HTR-8/SVneo (cell line): ENCODE measurements at regions not wholly inside any gene's neighbourhood (a gene's known extent, or its start where the extent isn't known, plus 50 kb on each side); places are given as distances from the start of the nearest gene placed in this dataset.
"Not testable (repeated sequence)": the region's sequence is repeated elsewhere in the genome, so short reads cannot be mapped to it uniquely, and the experiment has no call there.

Source experiments
- DNase-seq: peaks from one replicate; pipeline ENCODE4 v3.0.0; 2011; ENCODE audit warnings: low spot score, mixed read lengths; ENCODE audit not compliant: insufficient read length
- FAIRE-seq: peaks from 2 replicates; lab custom pipeline; 2011; peaks lifted over from hg19 to GRCh38; lab: Jason Lieb, UNC

DNA sequence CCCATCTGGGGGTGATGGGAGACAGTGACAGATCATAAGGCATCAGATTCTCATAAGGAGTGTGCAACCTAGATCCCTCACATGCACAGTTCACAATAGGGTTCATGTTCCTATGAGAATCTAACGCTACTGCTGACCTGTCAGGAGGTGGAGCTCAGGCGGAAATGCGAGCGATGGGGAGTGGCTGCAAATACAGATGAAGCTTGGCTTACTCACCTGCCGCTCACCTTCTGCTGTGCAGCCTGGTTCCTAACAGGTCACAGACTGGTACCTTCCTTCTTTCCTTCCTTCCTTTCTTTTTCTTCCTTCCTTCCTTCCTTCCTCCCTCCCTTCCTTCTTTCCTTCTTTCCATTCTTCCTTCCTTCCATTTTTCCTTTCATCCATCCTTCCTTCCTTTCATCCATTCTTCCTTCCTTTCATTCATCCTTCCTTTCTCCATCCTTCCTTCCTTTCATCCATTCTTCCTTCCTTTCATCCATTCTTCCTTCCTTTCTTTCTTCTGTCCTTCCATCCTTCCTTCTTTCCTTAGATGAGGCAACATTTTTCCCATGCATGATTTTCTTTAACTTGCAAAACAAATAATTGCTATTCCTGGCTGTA lies 370.0 kb upstream of the AUTS2 start:
- FAIRE-seq, result no peak
- no peak for DNase-seq

DNA sequence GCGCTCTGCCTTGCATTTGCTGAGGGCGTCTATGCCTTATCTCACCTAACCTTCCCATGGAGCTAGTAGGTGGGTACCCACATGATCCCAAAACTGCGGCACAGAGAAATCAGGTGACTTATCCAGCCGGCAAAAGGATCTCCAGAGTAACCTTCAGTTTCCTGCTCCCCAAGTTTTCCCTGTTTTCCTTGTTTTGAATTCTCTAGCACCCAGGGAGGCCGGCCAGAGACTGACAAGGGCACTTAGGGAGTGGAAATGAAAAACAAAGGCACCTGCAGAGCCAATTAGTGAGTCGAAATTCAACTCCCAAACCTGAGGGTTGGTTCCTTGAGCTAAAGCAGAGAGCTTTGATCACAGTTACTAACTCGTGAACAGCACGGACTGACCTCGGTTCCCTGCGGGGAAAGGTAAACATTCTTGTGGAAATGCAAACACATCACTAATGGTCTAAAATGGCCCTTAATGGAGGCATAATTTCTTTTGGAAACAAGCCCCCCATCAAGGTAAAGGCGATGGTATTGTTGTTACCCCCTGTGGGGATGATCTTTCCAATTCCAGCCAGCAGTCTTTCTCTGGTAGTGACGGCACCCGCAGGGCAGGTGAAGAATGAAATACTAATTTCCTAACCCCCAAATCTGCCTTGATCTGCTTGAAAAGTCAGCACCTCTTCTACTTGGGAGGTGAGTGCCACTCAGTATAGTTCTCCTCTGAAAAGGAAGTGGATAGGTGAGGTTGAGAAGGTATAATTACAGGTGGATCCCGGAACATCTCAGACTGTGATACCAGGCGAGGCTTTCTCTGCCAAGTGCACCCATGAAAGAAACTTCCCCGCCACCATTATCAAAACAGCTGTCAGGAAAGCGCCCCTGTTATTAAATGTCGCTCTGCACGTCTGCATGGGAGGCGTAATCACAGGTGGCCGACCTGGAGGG lies 365.6 kb upstream of the AUTS2 start:
- no peak for DNase-seq
- FAIRE-seq, result no peak

DNA sequence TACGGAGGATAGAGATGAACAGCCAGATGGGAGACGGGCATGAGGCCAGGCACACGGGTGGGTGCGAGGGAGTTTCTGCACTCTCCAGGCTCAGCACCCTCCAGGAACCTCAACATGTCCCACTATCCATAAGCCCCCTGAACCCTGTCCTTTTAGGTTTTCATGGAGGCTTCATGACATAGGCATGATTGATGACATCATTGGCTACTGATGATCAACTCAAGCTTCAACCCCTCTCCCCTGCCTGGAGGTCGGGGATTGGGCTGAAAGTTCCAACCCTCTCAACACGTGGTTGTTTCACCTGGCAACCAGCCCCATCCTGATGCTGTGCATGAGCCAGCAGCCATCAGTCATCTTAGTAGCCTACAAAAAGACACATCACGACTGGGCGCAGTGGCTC lies 360.7 kb upstream of the AUTS2 start:
- DNase-seq, result no peak
- FAIRE-seq, result no peak

DNA sequence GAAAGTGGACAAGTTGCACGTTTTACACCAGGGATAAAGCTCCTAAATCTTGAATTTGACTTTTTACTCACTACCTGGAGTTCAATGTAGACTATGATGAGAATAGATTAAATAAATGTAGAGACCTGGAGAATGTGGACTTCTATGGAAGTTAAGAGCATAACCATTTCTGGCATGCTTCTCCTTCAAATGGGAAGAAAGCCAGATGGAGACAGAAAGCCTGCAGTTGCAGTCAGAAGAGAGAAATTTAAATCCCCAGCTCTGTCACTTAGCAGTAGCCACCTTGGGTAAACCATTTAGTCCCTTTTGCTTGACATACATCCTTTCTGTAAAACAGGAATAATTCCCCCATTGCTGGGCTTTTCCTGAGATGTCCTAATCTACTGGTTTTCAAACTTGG lies 355.3 kb upstream of the AUTS2 start:
- FAIRE-seq (no peak), DNase-seq (no peak)

DNA sequence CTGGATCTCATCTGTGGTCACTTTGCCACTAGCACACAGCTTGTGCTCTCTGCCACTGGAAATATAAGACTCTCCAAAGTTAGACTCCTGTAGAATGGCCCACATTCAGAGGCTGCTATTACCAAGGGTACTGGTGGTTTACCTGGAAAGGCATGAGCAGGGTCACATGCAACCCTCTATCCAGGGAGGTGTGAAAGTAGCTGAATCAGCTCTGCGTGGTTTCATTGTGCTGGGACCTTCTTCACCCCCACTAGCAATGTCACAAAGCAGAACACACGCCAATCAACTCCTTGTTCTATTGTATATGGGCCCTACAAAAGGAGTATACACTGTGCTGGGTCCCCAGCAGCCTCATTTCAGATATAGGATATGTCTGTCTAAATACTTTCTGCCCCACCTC lies 353.6 kb upstream of the AUTS2 start:
- FAIRE-seq (no peak), DNase-seq (no peak)

DNA sequence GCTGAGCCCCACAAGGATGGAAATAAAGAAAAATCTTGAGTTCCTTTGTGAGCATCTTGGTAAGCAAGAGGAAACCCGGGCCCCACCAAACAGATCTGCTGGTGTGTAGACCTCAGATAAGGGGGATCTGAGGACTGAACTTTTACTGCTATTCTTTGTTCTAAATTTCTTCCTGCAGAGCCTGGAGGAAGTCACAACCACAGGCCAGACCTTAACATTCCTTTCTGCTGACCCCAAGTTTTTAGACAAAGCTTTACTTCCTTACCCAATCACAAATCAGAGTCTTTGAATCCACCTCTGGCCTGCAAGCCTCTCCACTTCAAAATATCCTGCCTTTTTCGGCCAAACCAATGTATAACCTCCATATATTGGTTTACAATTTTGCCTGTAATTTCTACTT lies 352.6 kb upstream of the AUTS2 start:
- FAIRE-seq (no peak), DNase-seq (peak; percentile 4)

DNA sequence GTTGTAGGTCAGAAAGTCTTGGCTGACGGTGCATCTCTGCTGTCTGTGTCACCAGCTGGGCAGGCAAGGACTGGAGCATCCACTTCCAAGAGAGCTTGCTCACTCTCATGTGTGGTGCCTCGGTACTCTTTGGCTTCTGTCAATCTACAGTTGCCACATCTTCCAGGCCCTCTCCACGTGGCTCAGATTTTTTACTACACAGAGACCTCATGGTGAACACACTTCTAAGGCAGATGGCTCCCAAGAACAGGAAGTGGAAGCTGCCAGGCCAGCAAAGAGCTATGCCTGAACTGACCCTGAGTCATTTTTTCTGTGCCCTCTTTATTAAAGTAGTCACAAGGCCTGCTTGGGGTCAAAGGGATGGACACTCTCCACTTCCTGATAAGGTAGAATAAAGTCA lies 351.5 kb upstream of the AUTS2 start:
- DNase-seq (no peak), FAIRE-seq (no peak)

DNA sequence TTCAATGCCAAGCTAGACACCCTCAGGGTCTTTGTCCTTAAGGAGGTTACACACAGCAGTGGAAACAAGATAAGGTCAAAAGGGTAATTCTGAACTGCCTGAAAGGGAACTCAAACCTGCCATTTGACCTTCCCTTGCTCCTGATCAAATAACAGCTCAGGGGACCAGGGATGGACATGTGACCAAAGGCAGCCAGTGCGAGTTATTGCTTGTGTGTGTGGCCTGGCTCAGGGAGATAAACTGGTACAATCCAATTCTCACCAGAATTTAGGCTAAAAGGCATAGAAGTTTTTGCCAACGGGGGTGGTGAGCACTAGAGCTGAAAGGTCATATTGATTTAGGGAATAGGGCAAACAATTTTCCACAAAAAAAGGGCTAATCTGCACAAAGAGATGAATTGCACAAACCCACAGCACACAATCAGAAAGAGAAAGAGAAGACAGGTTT lies 349.9 kb upstream of the AUTS2 start:
- not testable (repeated sequence) for FAIRE-seq

DNA sequence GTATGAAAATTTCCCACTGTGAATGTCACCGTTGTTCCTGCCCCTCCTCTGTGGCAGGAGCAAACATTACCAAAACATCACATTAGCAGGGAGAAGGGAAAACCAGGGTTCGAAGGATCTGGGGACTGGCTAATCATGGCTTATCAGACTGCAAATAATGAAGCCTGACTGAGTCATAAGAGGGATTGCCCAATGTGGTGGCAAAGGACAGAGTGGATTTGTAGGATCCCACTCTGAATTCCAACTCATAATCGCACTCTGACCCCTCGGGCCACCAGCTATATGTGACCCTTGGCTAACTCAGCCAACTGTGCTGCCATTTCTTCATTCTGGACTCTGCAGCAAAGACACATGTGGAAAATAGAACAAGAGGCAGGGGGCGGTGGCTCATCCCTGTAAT lies 347.3 kb upstream of the AUTS2 start:
- DNase-seq (no peak), FAIRE-seq (no peak)

More for the DNA sequence above, 349.9 kb upstream of the AUTS2 start:
- not testable (repeated sequence) for DNase-seq

DNA sequence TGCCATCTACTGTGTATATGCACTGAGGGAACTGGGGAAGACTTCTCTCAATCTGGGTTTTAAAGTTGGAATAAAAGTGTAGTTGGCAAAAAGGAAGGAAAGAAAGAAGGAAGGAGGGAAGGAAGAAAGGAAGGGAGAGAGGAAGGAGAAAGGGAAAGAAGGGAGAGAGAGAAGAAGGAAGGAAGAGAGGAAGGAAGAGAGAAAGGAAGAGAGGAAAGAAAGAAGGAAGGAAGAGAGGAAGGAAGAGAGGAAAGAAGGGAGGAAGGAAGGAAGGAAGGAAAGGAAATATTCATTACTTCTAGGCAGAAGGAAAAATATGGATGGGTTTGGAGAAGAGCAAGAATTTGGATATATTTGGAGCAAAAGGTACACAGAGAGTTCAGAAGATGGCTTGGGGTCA lies 343.6 kb upstream of the AUTS2 start:
- no peak for DNase-seq
- no peak for FAIRE-seq

DNA sequence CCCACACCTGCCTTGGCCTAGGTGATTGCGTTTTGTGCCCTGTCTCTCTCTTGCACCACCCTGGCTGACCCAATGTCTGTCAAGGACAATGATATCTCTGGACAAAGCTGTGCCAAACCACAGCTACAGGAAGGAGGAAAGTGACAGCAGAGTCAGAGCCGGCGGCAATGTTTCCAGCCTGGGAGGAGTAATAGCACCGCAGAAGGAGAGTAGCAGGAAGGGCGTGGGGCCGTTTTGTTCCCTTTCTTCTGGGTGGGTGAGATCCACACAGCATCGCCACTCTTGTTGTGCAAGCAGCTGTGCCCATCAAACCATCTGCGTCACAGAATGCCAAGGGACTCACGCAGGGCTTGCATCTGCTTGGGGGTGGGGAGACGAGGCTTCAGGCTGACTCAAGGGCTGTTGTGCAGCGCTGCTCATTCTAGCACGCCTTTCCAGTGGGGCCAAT lies 341.6 kb upstream of the AUTS2 start:
- no peak for FAIRE-seq

DNA sequence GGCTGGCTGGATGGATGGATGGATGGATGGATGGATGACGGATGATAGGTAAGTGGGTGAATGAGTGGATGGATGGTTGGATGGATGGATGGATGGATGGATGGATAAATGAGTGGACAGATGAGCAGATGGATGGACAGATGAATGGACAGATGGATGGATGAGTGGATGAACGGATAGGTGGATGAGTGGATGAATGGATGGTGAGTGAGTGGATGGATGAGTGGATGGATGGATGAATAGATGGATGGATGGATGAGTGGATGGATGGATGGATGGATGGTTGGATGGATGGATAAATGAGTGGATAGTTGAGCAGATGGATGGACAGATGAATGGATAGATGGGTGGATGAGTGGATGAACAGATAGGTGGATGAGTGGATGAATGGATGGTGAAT lies 340.7 kb upstream of the AUTS2 start:
- no peak for FAIRE-seq

More for the DNA sequence above, 341.6 kb upstream of the AUTS2 start:
- no peak for DNase-seq

DNA sequence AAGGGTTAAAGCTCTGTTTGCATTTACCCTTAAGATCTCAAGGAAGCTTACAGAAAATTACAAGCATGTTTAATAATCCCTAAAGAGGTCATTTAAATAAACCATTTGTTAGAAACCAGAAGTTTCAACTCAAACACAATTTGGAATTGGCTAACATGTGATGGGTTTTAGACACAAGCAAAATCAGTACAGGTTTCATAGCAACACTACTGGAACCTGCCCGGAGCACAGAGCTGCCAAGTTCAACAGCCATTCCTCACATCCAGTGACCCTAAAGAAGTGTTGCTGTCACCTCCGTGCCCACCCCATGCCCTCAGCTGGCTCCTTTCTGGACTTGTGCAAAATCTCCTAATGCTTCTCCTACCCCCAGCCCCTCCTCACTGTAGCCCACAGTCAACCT lies 338.8 kb upstream of the AUTS2 start:
- no peak for DNase-seq
- no peak for FAIRE-seq

More for the DNA sequence above, 340.7 kb upstream of the AUTS2 start:
- DNase-seq, result no peak

DNA sequence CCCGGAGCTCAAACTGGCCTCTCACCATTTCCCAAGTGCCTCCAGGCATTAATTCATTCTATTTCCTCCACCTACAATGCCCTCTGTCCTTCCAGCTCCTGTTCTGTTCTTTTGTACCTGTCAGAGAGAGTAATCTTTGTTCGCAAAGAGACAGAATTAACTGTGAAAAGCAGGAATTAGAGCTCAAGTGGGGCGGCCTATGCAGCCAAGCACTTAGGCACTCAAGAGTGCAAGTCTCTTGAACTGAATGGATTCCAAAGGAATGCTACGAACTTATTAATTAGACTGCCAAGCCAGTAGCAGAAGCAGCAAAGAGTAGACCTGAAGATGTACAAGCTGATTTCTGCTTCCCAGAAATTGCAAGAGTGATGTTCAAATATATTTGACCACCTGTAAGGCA lies 338.3 kb upstream of the AUTS2 start:
- no peak for DNase-seq
- FAIRE-seq, result no peak

DNA sequence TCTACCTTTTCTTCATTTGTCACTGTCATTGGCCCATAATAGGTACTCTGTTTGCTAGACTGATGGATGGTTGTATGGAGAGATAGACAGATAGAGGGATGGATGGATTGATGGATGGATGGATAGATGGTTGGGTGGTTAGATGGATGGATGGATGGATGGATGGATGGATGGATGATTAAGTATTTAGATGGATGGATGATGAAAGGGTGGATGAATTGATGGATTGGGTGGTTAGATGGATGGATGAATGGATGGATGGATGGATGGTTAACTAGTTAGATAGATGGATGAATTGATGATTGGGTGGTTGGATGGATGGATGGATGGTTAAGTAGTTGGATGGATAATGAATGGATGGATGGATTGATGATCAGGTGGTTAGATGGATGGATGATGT lies 334.7 kb upstream of the AUTS2 start:
- DNase-seq, result no peak
- FAIRE-seq, result no peak

DNA sequence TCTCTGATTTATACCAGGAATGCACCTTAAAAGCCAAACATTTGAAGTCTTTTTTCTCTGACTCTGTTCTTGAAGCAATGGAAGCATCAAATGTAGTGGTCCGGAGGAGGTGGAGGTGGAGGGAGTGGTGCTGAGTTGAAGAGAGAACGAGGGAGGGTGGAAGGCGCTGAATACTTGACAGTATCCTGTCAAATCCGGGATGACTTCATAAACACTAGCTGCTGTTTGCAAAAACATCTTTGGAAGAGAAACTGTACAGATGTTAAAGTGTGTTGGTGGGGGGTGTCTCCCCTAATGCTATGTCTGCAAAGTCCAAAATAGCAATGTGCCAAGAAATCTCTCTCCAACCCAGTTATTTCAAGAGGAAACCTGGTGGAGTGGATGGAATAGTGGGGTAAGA lies 328.5 kb upstream of the AUTS2 start:
- DNase-seq, result no peak
- no peak for FAIRE-seq

DNA sequence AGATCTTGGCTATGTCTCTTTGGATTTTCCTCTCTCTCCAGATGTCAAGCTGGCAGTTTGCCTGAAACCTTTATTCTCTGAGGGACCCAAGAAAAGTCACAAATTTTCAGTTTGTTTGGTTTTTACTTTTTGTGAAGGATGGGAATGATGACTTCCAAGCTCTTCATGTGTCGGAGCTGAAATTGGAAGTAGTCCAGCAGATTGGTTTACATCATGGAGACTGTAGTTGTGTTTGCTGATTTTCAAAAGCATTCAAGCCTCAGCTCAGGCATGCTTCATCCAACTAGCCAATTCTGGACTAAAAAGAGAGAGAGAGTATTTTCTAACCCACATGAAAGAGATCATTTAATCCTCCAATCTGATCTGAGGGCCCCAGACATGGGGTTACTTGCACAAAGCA lies 326.2 kb upstream of the AUTS2 start:
- DNase-seq, result no peak
- no peak for FAIRE-seq

DNA sequence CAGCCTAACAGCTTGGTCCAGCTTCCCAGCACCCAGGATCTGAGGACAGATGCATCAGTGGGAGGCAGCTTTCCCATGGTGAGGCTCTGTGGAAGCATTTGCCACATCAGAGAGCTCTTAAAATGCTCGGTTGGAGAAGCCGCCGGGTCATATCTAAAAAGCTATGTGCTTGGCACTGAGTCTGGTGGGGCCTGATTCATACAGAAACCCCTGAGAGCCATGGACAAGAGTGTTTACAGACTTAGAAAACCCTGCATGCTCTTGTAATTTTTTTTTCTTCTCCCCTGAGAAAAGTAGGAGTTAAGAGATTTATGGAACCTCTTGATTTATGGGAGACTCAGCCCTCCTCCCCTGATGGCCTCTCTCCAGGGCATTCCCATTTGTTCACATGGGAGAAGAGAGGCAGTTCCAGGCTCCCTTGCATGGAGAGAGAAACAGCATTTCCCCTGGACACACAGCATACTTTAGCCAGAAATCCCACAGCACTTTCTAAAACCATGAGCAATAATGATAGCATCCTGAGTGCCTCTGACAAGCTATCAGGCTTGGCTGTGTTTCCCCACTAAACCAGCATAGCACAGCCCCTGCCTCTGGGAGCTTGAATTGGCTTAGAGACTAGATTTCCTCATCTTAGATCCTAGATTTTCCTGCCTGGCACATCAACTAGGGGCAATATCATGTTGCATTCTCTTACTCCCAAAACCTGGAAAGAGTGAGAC lies 322.1 kb upstream of the AUTS2 start:
- FAIRE-seq (no peak), DNase-seq (no peak)

DNA sequence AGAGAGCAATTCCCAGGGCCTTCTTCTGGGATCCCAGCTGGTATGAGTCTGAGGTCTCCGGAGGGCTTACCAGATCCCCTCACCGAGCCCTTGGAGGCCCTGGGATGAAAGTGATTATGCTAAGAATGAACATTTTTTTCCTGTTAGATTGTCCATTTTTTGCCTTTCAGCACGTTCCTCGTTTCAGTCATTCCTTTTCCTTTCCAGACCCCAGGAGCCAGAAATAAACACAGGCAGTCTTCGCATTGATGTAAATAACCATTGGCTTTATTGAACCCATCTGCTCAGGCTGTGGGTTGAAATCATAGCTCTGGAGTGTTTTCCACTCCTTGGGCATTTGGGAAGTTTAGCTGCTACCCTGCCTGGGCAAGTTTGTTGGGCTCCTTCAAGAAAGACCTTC lies 320.9 kb upstream of the AUTS2 start:
- DNase-seq, result no peak
- no peak for FAIRE-seq

DNA sequence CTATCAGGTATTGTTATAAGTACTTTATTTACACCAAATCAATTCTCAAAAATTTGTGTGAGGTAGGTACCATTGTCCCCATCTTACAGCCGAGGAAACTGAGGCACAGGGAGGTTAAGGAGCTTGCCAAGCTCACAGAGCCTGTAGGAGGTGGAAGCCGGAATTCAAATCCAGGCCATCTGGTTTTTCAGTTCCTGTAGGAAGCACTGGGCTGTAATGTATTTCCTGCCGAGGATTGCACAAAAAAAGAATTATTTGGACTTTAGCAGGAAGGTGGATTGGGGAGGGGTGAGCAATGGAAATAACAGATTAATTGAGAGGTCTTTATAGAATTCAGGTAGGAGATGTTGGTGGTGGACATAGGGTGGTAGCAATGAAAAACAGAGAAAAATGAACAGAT lies 315.3 kb upstream of the AUTS2 start:
- FAIRE-seq, result no peak
- no peak for DNase-seq

DNA sequence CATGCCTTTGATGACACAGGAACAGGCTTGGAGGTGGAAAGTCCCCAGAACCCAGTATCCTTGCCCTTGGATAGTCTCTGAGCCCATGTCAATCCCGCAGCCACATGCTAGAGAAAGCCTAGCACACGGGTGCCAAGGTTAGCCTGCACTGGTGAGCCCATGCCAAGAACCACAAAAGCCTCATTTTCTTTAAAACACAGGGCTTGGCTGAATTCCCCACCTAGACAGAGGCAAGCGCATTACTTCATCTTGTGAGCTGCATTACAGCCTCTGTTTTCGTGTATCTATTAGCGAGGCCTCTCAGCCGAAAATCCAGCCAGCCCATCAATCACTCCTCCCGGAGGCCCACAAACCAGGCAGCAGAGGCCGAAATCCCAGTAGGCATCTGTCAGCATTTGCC lies 314.9 kb upstream of the AUTS2 start:
- DNase-seq, result no peak
- no peak for FAIRE-seq
